IPS-NIHi7 (cell line): ENCODE measurements at regions not wholly inside any gene's neighbourhood (a gene's known extent, or its start where the extent isn't known, plus 50 kb on each side); places are given as distances from the start of the nearest gene placed in this dataset.
"Not testable (repeated sequence)": the region's sequence is repeated elsewhere in the genome, so short reads cannot be mapped to it uniquely, and the experiment has no call there.

Experiments
- DNase-seq: peaks from one replicate; pipeline ENCODE4 v3.0.0; 2012; ENCODE audit warnings: mixed read lengths; ENCODE audit errors: extremely low spot score

GRCh38 chr7:104264285-104264684, 56.5 kb upstream of the ORC5 start:
- no peak for DNase-seq

- DNase-seq: peak; percentile 25
Observed at GRCh38 chr7:104267701-104268368, 60.0 kb upstream of the ORC5 start.

DNA sequence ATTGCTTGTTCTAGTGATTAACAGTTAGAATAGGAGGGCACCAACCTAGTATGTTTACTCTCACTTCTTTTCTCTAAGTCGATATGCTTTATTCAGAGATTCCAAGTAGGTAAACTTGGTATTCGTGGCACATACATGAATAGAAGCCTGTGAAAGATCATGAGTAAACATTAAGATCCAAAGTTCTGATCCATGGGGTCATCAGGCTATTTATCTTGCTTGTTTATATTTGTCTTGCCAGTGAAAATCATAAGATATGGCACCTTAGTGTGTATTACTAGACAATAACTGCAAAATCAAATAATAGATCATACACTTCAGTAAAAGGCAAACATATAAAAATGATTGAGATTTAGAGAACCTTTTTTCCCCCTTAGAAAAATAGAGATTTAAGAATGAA, 56.5 kb upstream of the LHFPL3 start:
- no peak for DNase-seq

- peak; percentile 26 for DNase-seq
Observed at GRCh38 chr7:104272767-104273384, 55.5 kb upstream of the LHFPL3 start.

DNA sequence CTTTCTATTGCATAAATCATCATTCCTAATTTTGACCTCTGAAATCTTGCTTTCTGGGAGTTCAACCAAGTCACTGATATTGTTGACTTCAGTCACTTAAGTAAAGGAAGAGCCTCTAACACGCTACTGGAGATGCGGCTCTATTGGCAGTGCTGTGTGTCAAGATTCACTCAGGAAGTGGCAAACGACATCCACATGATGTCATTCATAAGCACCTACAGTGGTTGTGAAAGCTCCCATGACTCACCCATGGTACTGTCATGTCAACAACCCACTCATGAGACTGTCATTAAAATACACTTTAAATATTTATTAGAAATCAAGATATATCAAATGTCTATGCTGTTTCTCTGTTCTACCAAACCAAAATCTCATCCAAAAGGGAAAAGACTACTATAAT, 52.5 kb upstream of the LHFPL3 start:
- no peak for DNase-seq

GRCh38 chr7:104276730-104277129, 51.7 kb upstream of the LHFPL3 start:
- DNase-seq: not testable (repeated sequence)
